CD4-positive, alpha-beta T cell (primary cell): ENCODE measurements at regions not wholly inside any gene's neighbourhood (a gene's known extent, or its start where the extent isn't known, plus 50 kb on each side); places are given as distances from the start of the nearest gene placed in this dataset.

Source experiments
- ATAC-seq: fragments of 200-7000 bp; cut with Tn5 transposase; one replicate; pipeline ENCODE4 v1.10.0; 2022; ENCODE audit warnings: mild to moderate bottlenecking; ENCODE audit not compliant: poor library complexity
- CTCF ChIA-PET: fragments of 350-600 bp; sonication (Branson Sonifier 250); formaldehyde crosslinking; loops from one replicate; lab custom pipeline; 2021; ENCODE audit warnings: antibody characterized with exemption, inconsistent platforms; lab: Charles Lee
- POLR2A ChIA-PET: fragments of 350-600 bp; sonication (Branson Sonifier 250); formaldehyde crosslinking; loops from one replicate; lab custom pipeline; 2021; ENCODE audit warnings: antibody characterized with exemption, inconsistent platforms; lab: Charles Lee
- DNase-seq, 14 experiments: peaks; one replicate each; pipeline ENCODE4 v3.0.0-alpha.2; 2013 to 2020; ENCODE audit warnings: mixed read lengths in 2 of 14
- H3K27ac ChIP-seq, 2 donors: one replicate each; pipeline versions ENCODE4 v1.5.1 to v1.7.0; 2013; ENCODE audit warnings: low read length in 2 of 2, low read depth in 1 of 2, mild to moderate bottlenecking in 1 of 2
- H3K27me3 ChIP-seq, 2 experiments: 1 replicate in 1 of 2; 2 replicates in 1 of 2; pipeline versions ENCODE4 v1.6.1 to v1.7.0; 2013; ENCODE audit warnings: low read length in 2 of 2, control low read depth in 1 of 2, mild to moderate bottlenecking in 1 of 2, moderate library complexity in 1 of 2; ENCODE audit not compliant: insufficient read depth in 2 of 2, control insufficient read depth in 1 of 2
- H3K36me3 ChIP-seq: one replicate; pipeline ENCODE4 v1.6.1; 2013; ENCODE audit warnings: low read length, control low read depth; ENCODE audit not compliant: insufficient read depth
- H3K4me1 ChIP-seq: one replicate; pipeline ENCODE4 v1.6.1; 2013; ENCODE audit warnings: low read length, control low read depth; ENCODE audit not compliant: insufficient read depth
- H3K4me3 ChIP-seq: one replicate; pipeline ENCODE4 v1.5.1; 2013; ENCODE audit warnings: mild to moderate bottlenecking, low read length, moderate library complexity
- H3K9me3 ChIP-seq, 2 experiments: 1 replicate in 1 of 2; 2 replicates in 1 of 2; pipeline versions ENCODE4 v1.6.1 to v1.7.0; 2013; ENCODE audit warnings: low read length in 2 of 2, mild to moderate bottlenecking in 2 of 2, control low read depth in 1 of 2, moderate library complexity in 1 of 2; ENCODE audit not compliant: control insufficient read depth in 1 of 2, insufficient read depth in 1 of 2
- H3K27ac Mint-ChIP-seq: one replicate; pipeline ENCODE4 v1.8.0; 2020; ENCODE audit warnings: mixed read lengths
- H3K27me3 Mint-ChIP-seq: one replicate; pipeline ENCODE4 v1.8.0; 2021; ENCODE audit warnings: mixed read lengths
- H3K36me3 Mint-ChIP-seq: one replicate; pipeline ENCODE4 v1.8.0; 2021; ENCODE audit warnings: low read depth, mixed read lengths
- H3K4me1 Mint-ChIP-seq: one replicate; pipeline ENCODE4 v1.8.0; 2021; ENCODE audit warnings: low read depth, mixed read lengths
- H3K4me3 Mint-ChIP-seq: one replicate; pipeline ENCODE4 v1.8.0; 2020; ENCODE audit warnings: mild to moderate bottlenecking, mixed read lengths
- H3K9me3 Mint-ChIP-seq: one replicate; pipeline ENCODE4 v1.8.0; 2020; ENCODE audit warnings: mixed read lengths
- CTCF ChIP-seq: fragments of 200-600 bp; IDR thresholded peaks from one replicate; pipeline ENCODE4 v1.8.0; 2022; ENCODE audit warnings: antibody characterized with exemption, mild to moderate bottlenecking
- intact Hi-C, 2 experiments: fragments of 100-400 bp; cut with DNase I in 1 of 2; cut with micrococcal nuclease in 1 of 2; formaldehyde crosslinking; loops; one replicate each; pipeline versions ENCODE4 v1.15.1 to v1.9.0; 2023 to 2025; cut with DNase I, micrococcal nuclease

DNA sequence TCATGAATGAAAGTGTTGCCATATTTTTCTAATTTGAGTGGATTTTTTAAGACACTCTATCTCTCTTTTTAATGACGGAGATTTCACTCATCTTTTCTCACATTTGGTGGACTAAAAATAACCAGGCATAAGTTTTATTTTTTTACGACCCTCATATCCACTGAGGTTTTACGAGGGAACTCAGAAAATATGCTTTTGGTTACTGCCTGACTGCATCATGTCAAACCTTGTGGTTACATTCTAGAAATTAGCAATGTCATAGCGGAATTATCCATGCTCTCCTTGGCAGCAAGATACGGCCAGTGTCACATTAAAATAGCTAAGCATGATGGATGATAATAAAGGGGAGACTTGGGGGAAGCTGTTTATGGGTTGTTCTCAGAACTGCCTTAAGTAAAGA, 428.6 kb upstream of the FSHR start:
- H3K27me3 Mint-ChIP-seq: no peaks in the 10 kb centered on the region
- Histone ChIP-seq H3K4me1 (no peaks in the 10 kb centered on the region), H3K4me3 (no peak overlapping the region), H3K9me3 (peaks cover 0 to 3% of the 10 kb centered on the region in 2 experiments), H3K27ac (no peak overlapping the region), H3K36me3 (no peaks in the 10 kb centered on the region), H3K27me3 (no peaks in the 10 kb centered on the region)
- TF ChIP-seq CTCF: no peak
- no peak overlapping the region for H3K4me3 Mint-ChIP-seq
- DNase-seq: no peak
- ChIA-PET POLR2A (no interaction called here), CTCF (no interaction called here)
- no peaks in the 10 kb centered on the region for H3K4me1 Mint-ChIP-seq
- intact Hi-C loops: no loop called here
- H3K9me3 Mint-ChIP-seq: no peaks in the 10 kb centered on the region
- no peaks in the 10 kb centered on the region for H3K36me3 Mint-ChIP-seq
- no peak for ATAC-seq
- H3K27ac Mint-ChIP-seq: no peak overlapping the region

DNA sequence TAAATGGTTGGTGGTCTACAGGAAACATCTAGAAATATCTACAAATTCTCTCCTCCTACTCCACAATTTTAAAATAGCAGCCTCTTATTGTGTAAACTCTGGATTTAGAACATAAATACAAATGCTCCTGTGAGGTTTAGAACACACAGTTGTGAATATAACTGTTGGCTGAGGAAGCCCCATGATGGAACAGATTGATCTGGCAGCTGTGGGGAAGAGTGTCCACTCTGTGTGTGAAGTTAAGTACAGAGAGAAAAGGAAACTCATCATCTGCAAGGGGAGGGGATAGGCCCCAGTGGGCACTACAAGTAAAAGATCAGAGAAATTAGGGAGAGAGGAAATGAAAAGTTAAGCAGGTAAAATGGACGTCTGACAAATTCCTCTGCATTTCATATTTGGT, 422.7 kb upstream of the FSHR start:
- Histone ChIP-seq H3K9me3 (peaks cover 0 to 8% of the 10 kb centered on the region in 2 experiments), H3K36me3 (no peaks in the 10 kb centered on the region), H3K4me1 (no peaks in the 10 kb centered on the region), H3K4me3 (no peak overlapping the region), H3K27me3 (no peaks in the 10 kb centered on the region), H3K27ac (no peak overlapping the region)
- DNase-seq (no peak), ATAC-seq (no peak)
- CTCF ChIA-PET: no interaction called here
- POLR2A ChIA-PET: no interaction called here
- H3K27ac Mint-ChIP-seq: no peak overlapping the region
- no peaks in the 10 kb centered on the region for H3K27me3 Mint-ChIP-seq
- H3K9me3 Mint-ChIP-seq: peaks cover 4% of the 10 kb centered on the region
- H3K36me3 Mint-ChIP-seq: no peaks in the 10 kb centered on the region
- H3K4me3 Mint-ChIP-seq: no peak overlapping the region
- no peak for TF ChIP-seq CTCF
- intact Hi-C loops: no loop called here
- H3K4me1 Mint-ChIP-seq: no peaks in the 10 kb centered on the region

DNA sequence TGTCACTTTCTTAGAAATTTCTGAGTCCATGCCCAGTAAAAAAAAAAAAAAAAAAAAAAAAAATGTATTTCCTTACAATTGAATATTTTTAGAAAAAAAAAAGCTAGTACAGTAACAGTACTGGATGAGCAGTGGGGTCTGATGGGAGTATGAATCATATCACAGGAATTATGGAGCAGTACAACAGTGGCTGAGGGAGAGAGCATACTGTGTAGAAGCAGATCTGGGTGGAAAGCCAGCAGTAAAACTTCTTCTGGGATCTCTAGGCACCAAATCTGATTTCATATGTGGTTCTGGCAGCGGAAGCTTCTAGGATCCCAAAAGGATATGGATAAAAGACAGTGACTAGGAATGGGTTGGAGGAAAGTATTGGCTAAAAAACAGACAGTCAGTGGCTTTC, 414.9 kb upstream of the FSHR start:
- Histone ChIP-seq H3K4me1 (no peaks in the 10 kb centered on the region), H3K27me3 (no peaks in the 10 kb centered on the region), H3K9me3 (peaks cover 0 to 5% of the 10 kb centered on the region in 2 experiments), H3K36me3 (no peaks in the 10 kb centered on the region), H3K27ac (no peak overlapping the region), H3K4me3 (no peak overlapping the region)
- Mint-ChIP-seq H3K9me3 (peaks cover 11% of the 10 kb centered on the region), H3K27ac (no peak overlapping the region), H3K27me3 (no peaks in the 10 kb centered on the region), H3K4me3 (no peak overlapping the region), H3K36me3 (no peaks in the 10 kb centered on the region), H3K4me1 (no peaks in the 10 kb centered on the region)
- ChIA-PET POLR2A (no interaction called here), CTCF (interaction anchor here (0.7 kb wide), 1 partner anchor 170 kb away, joined by 3 read pairs; no protein-coding TSS in a partner anchor)
- ATAC-seq (no peak), DNase-seq (no peak)
- intact Hi-C loops: no loop called here
- no peak for TF ChIP-seq CTCF
